ENCODE measurements at regions not wholly inside any gene's neighbourhood (a gene's known extent, or its start where the extent isn't known, plus 50 kb on each side); places are given as distances from the start of the nearest gene placed in this dataset.

DNA sequence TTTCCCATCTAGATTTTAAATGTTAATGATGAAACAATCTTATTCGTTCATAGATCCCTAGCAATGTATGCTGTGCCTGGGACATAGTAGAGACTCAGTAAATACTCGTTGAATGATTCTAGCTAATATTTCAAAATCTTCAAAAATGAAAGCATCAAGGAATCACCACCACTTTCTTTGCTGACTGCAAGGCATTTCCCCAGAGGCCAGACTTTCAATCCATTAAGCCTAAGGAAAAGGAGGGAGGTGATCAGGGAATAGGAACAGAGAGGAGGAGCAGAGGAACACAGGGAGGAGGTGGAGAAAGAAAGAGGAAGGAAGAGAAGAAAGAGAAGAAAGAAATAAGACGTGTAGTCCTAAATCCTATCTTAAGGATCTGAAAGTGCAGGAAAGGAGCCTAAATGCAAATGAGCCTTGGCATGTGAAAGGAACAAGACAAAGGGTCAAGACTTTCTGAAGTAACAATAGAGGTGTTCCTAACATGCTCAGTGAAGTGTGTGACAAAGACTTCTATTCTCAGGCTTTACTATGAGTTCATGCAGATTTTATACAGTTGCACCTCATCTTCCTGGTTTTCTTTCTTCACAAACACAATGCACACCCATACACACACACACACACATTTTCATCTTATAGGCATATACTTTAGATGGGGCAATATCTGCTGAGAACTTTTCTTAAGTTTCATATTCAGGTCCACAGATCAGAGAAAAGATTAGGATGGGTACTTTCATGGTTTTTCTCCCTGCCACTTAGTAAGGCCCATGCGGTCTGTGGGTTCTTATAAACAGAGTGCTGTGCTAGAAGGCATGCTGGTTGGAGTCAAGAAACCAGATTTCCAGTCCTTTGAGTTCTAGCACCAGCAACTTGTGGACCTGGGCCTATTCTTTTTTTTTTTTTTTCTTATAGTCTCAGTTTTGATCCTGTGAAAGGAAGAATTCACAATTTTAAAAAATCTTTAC lies 512.2 kb upstream of the TNC start:
- TF ChIP-seq GATA3 (IDR thresholded peaks at IDR 0.05; ENCODE audit: low read depth, low read length) (no peak), GATA2 (IDR thresholded peaks at IDR 0.05; ENCODE audit: low read depth, low read length) (no peak)

All from SH-SY5Y (cell line).